KG1 (cell line): ENCODE measurements at regions not wholly inside any gene's neighbourhood (a gene's known extent, or its start where the extent isn't known, plus 50 kb on each side); places are given as distances from the start of the nearest gene placed in this dataset.

ENCODE experiments used
- DNase-seq: peaks from one replicate; lab custom pipeline; 2025; lab: John Stamatoyannopoulos, UW

- DNase-seq: no peak
Measured at GRCh38 chr16:65202461-65202860, 80.6 kb upstream of the CDH11 start.

- no peak for DNase-seq
Measured at GRCh38 chr16:65201511-65201910, 79.6 kb upstream of the CDH11 start.

DNA sequence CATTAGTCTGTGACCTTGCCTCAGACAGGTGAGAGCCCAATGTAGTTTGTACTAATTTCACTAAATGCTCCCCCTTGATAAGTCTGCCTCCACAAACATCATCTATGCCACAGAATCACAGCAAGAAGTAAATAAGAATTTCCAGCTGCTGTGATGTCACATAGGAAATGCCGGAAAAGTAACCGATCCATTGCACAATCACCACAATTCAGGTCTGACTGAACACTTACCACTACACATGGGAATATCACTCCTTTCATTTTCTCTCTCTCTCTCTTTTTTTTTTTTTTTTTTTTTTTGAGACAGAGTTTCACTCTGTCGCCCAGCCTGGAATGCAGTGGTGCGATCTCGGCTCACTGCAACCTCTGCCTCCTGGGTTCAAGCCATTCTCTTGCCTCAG, 79.0 kb upstream of the CDH11 start:
- DNase-seq: no peak

- no peak for DNase-seq
Measured at GRCh38 chr16:65200156-65200773, 78.4 kb upstream of the CDH11 start.

GRCh38 chr16:65196420-65197075, 74.7 kb upstream of the CDH11 start:
- no peak for DNase-seq

DNA sequence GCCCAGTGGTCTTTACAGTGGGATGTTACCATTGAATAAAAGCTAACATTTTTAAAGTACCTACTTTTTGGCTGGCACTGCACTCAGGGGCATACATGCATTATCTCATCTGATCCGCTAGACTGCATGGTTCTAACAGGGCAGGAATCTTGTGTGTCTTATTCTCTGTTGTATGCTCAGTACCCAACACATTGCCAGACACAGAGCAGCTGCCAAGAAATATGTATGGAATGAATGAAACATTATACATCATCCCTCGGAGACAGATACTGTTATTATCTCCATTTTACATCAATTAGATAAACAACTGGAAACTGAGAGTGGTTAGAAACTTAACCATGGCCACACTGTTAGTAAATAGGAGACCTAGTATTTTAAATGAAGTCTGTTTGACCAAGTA, 74.1 kb upstream of the CDH11 start:
- DNase-seq: no peak

DNA sequence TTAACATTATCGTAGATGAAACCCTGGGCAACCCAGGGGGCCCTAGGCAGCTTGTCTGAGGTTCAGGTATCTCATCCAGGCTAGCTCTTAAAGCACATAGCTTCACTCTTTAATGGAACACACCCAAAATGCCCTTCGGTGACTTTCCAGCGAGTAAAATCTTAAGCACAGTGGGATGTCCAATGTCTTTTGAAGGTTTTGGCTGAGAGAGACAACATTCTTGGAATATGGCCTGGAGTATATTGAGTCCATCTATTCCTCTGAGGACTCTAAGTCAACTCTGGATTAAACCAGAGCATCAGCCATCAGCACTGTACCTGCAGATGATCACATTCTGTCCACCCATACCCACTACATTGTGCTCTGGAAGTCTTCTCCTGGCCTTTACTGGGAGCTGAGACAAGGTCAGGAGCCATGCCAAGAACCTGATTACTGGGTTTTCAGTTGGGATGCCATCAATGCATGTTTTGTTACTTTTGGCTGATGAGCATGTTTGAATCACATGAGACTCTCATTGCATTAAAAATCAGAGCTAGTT, 63.4 kb upstream of the CDH11 start:
- DNase-seq: no peak

GRCh38 chr16:65181071-65181561, 59.3 kb upstream of the CDH11 start:
- DNase-seq: no peak

DNA sequence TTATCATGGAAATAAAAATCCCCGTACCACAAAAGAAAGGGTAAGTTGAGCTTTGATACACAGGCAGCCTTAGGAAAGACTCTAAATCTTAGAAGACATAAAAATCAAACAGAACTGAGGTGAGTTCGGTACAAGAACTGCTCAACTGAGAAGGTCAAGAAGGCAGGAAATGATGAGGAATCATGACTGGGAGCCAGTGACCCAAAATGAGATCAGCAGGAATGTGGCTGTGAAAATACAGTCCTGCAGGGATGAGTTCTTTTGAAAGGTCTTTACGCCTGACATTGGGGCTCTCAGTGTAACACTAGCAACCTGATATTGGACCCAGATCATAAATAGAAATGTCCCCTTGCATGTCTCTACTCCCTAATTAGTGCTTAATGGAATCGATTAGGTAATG, 56.3 kb upstream of the CDH11 start:
- no peak for DNase-seq

DNA sequence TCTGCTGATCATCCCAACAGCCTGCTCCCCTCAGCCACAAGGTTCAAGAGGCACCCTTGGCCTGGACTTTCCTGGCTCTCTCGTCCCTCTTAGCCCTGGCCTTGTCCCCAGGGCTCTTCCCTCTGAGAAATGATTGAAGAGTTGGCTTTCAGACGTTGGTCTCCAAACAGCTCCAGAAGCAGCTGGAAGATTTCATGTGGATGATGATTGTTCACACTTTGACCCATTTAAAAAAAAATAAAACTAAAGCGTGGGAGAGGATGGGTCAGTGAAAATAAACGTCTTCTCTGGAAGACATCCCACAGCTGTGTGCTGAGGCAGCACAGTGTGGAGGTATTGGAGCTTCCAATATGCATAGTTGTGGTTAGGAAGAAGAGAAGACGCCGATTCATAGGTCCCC, 54.7 kb upstream of the CDH11 start:
- no peak for DNase-seq

GRCh38 chr16:65172356-65172755, 50.5 kb upstream of the CDH11 start:
- DNase-seq: no peak
